ENCODE measurements at regions not wholly inside any gene's neighbourhood (a gene's known extent, or its start where the extent isn't known, plus 50 kb on each side); places are given as distances from the start of the nearest gene placed in this dataset.
"Not testable (repeated sequence)": the region's sequence is repeated elsewhere in the genome, so short reads cannot be mapped to it uniquely, and the experiment has no call there.

DNA sequence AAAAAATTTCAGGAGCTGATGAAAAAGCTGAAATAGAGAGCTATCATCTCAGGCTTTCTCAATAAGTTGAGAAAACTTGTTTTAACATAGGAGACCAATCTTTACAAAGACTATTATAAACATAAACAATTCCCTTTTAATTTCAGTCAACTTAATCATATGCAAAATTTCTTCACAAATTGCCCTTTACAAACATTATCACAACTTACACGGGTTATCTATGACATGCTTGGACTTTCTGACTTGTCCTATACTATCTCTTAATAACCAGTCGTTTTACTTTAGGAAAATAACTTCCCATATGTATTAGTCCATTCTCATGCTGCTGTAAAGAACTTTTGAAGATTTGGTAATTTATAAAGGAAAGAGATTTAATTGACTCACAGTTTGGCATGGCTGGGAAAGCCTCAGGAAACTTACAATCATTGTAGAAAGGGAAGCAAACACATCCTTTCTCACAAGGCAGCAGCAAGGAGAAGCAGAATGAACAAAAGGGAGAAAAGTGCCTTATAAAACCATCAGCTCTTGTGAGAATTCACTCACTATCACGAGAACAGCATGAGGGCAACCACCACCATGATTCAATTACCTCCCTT lies 1583.7 kb upstream of the CELF4 start:
- DNase-seq: no peak

DNA sequence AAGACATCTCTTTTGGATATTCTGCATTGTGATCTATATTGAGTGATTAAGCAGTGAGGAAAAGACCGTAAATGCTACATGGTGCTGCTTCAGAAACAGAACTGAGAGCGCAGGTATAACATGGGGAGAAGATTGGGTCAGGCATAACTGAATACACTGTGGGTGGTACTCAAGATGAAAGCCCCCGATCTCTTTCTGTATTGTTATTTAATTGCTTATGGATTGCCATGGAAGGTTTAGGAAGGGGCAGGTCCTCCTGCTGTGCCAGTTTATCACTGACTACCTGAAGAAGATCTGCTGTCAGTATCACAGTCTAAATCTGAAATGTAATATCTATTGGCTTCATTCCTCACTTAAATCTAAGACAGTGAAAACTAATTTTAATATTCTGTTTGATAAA lies 1568.7 kb upstream of the CELF4 start:
- no peak for DNase-seq

DNA sequence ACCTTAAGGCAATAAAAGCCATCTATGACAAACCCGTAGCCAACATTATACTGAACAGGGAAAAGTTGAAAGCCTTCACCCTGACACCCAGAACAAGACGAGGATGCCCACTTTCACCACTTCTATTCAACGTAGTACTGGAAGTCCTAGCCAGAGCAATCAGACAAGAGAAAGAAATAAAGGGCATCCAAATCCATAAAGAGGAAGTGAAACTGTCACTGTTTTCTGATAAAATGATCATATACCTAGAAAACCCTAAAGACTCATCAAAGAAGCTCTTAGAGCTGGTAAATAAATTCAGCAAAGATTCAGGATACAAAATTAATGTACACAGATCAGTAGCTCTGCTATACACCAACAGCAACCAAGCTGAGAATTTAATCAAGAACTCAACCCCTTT lies 1561.9 kb upstream of the CELF4 start:
- not testable (repeated sequence) for DNase-seq

DNA sequence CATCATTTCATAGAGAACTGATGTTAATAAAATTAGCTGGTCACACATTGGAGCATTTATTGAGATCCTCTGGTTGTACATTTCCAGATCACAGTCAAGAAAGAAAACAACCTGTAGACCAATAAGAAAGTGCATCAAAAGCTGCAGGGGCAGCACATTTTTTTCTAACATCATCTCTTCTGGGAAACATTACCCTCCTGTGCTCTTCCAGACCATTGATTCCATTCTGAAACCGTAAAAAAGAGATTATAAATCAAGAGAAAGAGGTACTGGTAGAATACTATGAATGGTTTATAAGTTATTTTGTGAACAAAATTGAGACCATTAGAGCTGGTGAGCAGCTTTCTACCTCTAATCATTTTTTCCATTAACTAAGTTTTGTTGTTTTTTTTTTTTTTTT lies 1548.2 kb upstream of the CELF4 start:
- no peak for DNase-seq

DNA sequence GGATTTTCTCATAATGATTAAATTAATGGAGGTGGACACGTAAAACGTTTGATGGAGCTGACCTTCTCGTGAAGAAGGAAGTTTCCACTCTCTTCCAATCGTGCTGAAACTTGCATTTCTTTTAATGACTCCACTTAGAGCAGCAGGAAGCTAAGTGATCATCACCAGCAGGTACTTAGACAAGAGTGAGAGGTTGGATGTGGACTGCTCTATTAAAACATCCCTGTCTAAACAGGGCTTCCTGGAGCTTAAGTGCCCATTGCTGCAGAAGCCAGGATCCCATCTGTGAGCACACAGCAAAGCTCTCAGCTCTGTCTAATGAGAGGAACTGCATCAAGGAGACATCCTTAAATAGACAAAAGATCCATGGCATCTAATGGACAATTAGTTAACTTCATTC lies 1539.5 kb upstream of the CELF4 start:
- no peak for DNase-seq

DNA sequence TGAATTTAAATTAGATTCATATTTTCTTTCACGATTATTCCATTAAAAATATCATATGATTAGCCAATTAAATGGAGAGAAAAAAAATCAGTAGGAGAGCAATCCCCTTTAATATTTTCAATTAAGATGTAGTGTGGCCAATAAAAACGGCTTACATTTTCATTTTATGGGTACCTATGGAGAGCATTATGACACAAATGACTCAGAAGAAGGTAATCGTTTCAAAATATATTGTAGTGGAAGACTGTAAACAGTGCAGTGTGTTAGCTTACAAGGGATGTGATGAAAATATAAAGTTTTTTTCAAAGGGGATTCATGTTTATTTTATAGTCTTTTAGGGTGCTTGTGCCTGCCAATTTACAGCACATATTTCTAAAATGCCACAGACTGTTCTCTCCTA lies 1507.4 kb upstream of the CELF4 start:
- no peak for DNase-seq

DNA sequence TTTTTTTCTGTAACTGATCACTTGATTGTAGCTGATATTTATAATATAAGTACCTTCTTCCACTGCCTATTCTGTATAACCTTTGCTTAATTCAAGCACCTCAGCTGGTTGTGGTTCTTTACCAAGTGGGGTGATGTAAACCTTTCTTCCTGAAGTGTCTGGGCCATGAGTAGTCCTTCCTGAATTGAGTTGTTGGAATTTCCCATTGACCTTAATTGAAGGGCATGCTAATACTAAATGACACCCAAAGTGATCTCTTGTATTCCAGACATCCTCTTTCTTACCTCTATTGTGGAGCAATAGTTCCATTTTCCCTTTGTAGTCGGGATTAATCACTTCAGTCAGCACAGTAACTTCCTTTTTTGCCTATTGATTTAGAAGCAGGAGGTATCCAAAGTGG lies 1496.8 kb upstream of the CELF4 start:
- no peak for DNase-seq

DNA sequence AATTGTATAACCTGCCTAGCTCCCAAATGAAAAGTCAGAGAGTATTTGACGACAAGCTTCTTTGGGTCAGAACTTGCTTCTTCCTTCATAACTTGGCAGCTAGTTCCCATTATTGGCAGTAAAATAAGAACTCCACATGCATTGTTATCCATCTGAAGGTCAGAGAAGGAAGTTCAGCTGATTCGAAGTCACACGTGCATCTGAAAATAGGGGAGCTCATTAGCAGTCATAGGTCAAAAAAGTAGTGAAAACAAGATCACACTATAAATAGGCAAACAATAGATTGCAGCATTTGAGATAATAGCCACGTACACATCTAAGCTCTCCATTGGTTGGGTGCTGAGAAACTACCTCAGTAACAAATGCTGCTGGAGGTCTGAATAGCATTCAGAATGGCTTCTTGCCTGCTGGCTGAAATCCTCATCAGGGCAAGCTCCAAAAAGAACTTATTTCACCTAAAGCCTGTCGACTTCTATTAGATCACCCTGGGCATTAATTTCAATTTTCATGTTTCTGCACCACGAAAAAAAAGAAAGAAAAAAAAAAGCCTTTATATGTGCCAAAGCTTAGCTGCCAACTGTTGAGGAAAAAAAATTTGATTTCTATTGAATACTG lies 1492.9 kb upstream of the CELF4 start:
- DNase-seq: no peak

DNA sequence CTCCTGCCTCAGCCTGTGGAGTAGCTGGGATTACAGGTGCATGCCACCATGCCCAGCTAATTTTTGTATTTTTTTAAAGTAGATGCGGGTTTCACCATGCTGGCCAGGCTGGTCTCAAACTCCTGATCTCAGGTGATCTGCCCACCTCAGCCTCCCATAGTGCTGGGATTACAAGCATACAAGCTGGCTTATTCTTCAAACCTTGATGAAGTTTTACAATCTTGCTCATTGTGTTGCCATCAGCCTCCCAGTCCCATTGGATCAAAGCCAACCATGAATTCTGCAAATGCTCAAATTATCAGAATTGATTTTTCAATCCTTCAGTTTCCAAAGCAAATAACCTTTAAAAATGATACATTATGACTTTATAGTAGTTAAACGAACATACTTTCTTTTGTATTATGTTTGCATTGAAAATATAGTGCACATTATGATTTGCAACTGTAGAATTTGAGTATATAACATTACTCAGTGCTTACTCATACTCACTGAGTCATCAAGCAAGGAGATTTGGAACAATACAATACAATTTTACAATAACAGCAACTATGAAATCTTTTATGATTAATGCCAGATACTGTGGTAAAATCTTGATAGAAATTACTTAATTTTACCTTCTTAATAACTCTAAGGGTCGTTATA lies 1491.9 kb upstream of the CELF4 start:
- DNase-seq: no peak

DNA sequence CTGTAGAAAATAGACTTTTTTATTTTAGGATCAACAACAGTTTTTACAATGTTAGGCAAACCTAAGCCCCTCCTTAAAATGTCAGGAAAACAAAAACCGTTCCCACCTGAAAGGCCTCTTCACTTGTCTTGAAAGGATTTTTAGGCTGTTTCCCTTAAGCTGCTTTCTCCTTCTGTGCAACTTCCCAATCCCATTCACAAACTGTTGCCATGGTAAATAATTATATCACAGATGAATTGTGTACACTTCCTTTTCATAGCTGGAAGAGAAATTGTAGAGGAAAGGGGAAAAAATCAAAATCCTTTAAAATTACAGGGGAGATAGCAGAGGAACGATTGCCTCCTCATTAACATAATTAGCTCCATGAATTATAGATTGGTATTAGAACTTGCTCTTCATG lies 1488.0 kb upstream of the CELF4 start:
- DNase-seq: no peak

DNA sequence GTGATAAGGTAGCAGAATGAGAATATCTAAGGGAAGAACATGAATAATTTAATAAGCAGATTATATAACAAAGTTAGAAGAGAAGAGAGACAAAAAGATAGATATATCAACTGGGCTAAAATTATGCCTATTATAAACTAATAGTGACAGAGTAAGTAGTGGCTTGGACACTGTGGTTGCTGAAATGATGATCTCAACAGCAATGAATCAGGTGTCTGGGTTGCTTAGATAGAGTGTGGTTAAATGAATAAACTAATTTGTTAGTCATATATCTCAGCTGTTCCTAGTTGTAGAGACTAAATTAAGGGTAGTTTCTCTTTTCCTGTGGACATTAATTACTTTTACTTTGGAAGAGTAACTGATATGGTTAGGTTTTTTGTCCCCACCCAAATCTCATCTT lies 1485.4 kb upstream of the CELF4 start:
- DNase-seq: no peak

DNA sequence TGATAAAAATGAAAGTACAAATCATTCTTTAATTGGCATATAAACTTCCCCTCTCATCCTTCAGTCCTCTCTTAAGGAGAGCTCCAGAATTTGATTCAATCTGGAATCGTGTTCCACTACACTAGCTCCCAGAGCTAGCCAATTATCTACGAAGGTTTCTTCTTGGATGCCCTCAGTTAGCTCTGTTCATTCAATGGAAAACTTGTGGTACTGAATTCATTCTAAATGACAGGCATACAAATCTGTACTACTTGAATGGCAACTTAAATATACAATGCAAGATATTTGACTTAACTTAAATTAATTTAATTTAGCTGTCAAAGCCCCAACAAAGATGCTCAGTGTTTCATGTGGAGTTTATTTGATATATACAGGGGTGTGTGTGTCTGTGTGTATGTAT lies 1474.2 kb upstream of the CELF4 start:
- DNase-seq: no peak

DNA sequence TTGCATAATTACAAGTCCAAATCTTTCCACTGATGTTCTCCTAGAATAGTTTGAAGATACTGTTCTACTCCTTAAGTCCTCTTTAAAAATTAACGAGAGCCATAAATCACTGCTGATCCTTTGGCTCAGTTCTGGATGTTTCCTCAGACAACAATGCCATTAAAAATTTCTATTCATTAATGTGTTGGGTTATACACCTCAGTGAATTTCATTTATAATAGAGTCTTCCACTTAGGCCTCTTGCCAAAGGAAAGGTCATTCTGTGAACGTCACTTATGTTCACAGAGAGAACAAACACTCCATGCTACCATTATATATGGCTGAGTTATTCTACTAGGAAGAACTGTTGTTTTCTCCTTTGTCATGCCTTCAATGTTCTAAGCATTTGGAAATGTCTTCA lies 1472.3 kb upstream of the CELF4 start:
- DNase-seq: no peak

DNA sequence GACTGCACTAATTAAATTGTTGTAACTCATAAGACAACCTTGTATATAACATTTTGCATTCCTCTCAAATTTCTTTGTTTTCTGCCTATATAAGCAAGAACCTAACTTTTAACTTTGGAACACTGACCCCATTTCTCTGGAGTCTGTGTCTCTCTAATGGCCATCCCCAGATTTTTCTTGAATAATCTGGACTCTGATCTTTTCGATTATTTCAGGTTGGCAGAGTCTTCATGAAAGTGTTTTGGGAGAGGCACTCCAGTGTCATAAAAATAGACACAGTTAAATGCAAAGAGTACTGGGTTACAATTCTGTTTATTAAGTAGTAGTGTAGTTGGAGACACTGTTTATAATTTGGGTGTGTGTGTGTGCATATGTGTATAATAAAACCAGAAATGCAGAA lies 1467.7 kb upstream of the CELF4 start:
- DNase-seq: no peak

DNA sequence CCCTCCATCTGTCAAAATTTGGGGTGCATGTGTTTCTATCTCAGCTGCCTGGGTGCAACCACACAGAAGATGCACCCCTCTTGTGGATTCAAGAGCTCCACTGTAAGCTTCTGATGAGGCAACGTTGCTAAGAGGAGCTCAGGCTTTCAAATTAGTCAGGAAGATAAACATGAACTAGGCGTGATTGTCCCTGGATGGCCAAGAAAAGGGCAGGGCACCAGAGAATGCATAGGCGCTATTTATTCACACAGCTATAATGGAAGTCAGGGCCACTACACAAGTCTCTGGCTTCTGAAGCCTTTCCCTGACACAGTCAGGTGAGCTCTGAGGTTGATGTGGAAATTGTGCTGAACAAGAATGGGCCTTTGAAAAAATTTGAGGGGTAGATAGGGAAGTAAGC lies 1466.0 kb upstream of the CELF4 start:
- DNase-seq: no peak

DNA sequence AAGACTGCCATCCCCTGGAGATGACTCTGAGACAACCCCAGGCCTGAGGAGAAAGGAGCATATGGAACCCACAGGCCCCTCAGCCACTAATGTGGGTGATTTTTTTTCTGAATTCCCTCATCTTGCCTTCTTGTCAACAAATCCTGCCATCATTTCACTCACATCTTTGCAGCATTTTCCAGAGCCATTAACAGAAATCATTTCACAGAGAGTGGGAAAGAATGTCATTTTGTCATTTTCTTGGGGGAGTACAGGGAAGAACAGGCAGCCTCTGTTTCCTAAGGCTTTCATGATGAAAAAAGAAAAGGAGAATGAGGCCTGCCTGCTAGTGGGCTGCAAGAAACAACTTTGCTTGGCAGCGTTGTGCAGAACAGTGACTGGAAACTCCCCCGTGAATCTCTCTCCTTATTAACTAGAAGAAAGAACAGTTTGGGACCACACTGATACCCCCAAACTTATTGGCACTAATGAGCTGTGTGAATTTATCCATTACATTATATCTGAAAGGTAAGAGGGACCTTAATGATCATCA lies 1464.6 kb upstream of the CELF4 start:
- no peak for DNase-seq

DNA sequence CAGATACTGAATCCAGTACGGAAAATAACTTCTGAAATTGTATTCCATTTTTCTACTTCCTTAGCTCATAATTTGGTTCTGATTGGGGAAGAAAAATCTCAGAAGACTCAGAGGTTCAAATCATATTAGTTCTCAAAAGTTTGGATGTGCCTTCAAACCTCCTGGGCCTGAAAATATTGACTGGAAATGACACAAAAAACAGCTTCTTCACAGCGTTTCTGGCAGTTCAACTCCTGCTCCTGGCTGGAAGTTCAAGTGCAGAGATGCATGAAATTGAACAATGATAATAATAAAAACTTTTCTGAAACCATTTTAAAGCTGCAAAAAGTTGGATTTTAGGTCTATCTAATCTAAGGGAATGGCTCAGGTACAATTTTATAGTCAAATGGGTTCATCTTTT lies 1459.9 kb upstream of the CELF4 start:
- DNase-seq: no peak

DNA sequence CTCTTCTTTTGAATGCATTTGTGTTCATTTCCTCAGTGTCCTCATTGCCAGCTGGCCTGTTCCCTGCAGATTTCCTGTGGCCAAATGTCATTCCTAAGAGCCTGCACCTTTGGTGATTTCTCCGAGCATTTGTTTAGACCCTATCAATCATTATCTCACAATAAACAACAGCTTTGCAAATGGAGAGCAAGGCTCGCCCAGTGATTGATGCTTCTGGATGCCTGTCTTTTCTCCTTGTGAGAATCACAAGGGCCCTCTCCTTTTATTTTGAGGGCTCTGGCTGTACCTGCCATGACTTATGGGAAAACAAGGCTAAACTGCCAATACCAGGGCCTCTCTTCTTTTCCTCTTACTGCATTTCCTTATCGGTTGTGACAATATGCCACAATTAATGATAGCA lies 1454.4 kb upstream of the CELF4 start:
- no peak for DNase-seq

DNA sequence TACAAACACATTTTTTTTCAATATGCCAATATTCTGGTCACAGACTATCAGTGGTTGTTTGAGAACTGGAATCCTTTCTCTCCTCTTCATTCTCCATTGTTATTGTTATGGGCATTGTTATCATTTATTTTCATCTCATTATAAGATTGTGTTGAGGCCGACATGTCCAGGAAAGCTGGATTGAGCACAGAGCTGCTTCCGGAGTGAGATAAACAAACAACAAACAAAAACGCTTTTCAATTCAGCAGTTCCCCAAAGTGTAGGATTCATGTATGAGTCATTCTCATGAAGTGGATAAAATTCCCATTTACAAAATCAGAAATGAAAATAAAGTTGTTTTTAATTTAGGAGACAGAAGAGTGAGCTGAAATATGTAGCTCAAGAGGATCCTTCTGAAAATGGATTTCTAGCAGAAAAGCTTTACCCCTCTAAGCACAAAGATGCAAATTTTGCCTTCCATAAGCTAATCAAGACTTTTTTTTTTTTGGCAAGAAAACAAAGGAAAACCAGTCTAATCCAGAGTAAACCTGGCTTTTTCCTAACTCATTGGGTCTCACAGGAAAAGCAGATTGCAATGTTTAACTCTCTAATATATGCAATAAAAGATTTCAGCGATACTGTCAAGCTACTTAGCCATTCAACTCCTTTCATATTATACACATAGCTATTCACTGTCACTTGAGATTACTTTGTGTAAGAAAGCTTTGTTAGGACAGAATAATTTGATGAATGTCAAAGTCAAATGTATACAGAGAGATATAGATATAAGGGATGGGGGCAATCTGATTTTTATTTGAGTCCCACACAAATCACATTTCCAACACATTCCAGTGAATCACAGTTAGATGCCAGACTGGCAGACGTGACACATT lies 1441.7 kb upstream of the CELF4 start:
- DNase-seq: no peak

DNA sequence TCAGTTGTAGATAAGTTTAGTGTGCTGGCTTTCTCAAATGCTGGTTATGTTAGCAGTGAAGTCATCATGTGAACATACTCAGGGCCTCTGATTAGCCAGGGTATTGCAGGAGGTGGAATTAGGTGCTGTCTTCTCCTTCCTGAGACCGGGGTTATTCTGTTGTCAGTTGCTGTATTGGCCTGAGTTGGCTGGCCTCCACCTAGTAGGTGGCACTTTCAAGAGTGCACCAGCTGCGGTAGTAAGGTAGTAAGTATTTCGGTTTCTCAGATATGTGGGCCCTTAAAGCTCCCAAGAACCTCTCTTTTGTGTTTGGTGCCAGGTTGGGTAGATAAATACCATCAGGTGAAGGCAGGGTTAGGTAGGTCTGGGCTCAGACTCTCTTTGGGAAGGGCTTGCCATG lies 1430.5 kb upstream of the CELF4 start:
- no peak for DNase-seq

DNA sequence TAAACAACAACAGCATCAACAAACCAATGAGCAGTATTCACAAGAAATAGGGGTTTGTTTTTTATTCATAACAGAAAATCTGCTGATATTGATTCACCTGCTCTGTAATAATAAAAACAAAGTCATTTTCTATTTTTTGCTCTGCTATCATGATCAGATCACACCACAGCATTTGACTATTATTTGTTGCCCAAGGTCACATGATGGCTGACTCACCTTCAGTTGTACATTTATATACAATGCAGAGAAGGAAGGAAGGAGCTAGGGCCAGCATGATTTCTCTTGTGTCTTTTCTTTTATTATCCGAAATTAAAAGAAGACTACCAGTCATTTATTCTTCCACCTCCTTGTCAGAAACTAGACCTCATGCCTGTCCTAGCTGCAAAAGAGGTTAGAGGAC lies 1427.7 kb upstream of the CELF4 start:
- DNase-seq: no peak

DNA sequence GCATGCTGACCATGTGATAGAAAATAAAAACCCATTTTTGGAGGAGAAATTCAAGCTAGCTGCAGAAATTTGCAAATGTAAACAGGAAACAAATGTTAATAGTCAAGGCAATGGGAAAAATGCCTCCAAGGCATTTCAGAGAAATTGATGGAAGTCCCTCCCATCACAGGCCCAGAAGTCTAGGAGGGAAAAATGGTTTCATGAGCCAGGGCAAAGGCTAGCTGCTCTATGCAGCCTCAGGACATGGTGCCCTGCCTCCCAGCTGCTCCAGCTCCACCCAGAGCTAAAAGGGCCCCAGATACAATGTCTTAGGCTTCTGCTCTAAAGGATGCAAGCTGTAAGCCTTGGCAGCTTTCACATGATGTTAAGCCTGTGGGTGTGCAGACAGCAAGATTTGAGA lies 1419.4 kb upstream of the CELF4 start:
- DNase-seq: no peak

DNA sequence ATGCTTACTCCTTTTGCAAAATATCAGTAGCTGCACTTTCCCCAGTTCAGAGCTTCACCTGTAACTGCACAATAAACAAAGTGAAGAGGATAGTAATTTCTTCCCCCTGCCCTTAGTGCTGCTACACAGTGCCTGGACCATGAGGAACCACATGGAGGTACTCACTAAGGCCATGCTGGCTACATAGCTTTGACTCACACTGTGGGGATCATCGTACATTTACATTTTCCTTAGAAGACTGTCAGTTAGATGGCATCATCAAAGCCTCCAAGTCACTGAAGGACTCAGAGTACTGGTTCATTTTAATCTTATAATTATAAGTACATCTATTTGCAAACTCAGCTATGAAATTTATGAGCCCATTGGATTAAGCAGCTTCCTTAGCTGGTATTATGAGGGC lies 1416.5 kb upstream of the CELF4 start:
- DNase-seq: no peak

DNA sequence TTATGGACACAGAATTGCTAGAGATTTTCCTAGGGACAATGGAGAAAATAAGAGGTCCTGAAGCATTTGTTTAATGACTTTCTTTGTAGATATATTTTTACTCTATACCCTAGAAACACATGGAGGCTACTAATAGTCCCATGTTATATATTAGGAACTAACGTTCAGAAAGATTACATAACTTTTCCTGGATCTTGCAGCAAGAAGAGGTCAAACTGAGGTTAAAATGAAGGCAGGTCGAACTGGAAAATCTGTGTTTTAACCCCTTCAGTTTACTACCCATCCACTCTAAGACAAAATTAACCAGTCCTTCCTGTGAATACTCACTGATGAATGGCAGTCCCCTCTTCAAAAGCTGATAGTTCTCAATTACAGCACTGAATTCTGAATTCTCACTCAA lies 1415.8 kb upstream of the CELF4 start:
- no peak for DNase-seq
